SK-N-MC (cell line): ENCODE measurements at regions not wholly inside any gene's neighbourhood (a gene's known extent, or its start where the extent isn't known, plus 50 kb on each side); places are given as distances from the start of the nearest gene placed in this dataset.

Experiments
- EZH2 ChIP-seq: fragments of 200-600 bp; sonication (generic); IDR thresholded peaks from one replicate; pipeline ENCODE4 v1.6.1; 2017; ENCODE audit warnings: antibody characterized with exemption
- FOXP2 ChIP-seq: optimal IDR thresholded peaks from 2 replicates; pipeline ENCODE3; 2011; ENCODE audit warnings: mild to moderate bottlenecking, moderate library complexity; ENCODE audit not compliant: insufficient read depth; ENCODE audit errors: extremely low read length, control extremely low read depth
- POLR2AphosphoS5 ChIP-seq: IDR thresholded peaks from 2 replicates; pipeline ENCODE4 v1.6.1; 2012; ENCODE audit warnings: mild to moderate bottlenecking, low read depth, low read length, borderline replicate concordance

- TF ChIP-seq EZH2 (no peak), FOXP2 (no peak), POLR2AphosphoS5 (no peak)
Observed at GRCh38 chrX:25068340-25068739, 52.6 kb upstream of the ARX start.
